H9 (cell line): ENCODE measurements at regions not wholly inside any gene's neighbourhood (a gene's known extent, or its start where the extent isn't known, plus 50 kb on each side); places are given as distances from the start of the nearest gene placed in this dataset.

Source experiments
- DNase-seq: peaks from one replicate; pipeline ENCODE4 v3.0.0-alpha.2; 2017
- H2AFZ ChIP-seq: one replicate; pipeline ENCODE4 v1.6.1; 2013; ENCODE audit warnings: mild to moderate bottlenecking, low read length, control low read depth, moderate library complexity
- H2AK5ac ChIP-seq: 2 replicates; pipeline ENCODE4 v1.6.1; 2013; ENCODE audit warnings: low read length, control low read depth, mixed read lengths; ENCODE audit not compliant: insufficient read length
- H2BK120ac ChIP-seq: one replicate; pipeline ENCODE4 v1.6.1; 2013; ENCODE audit warnings: low read depth, mild to moderate bottlenecking, low read length, control low read depth, inconsistent platforms; ENCODE audit not compliant: poor library complexity, severe bottlenecking
- H2BK12ac ChIP-seq: 2 replicates; pipeline ENCODE4 v1.6.1; 2013; ENCODE audit warnings: low read length, control low read depth, mixed read lengths, low read depth; ENCODE audit not compliant: insufficient read length
- H2BK15ac ChIP-seq: 2 replicates; pipeline ENCODE4 v1.6.1; 2013; ENCODE audit warnings: low read depth, low read length, control low read depth
- H2BK20ac ChIP-seq: one replicate; pipeline ENCODE4 v1.6.1; 2013; ENCODE audit warnings: low read depth, mild to moderate bottlenecking, low read length, control low read depth, inconsistent platforms; ENCODE audit not compliant: poor library complexity, severe bottlenecking
- H2BK5ac ChIP-seq: 2 replicates; pipeline ENCODE4 v1.6.1; 2013; ENCODE audit warnings: low read length, control low read depth, mixed read lengths; ENCODE audit not compliant: insufficient read length
- H3K14ac ChIP-seq: 2 replicates; pipeline ENCODE4 v1.6.1; 2013; ENCODE audit warnings: low read length, control low read depth; ENCODE audit not compliant: insufficient read depth
- H3K18ac ChIP-seq: 2 replicates; pipeline ENCODE4 v1.6.1; 2013; ENCODE audit warnings: low read depth, mild to moderate bottlenecking, mixed read lengths, low read length, control low read depth; ENCODE audit not compliant: insufficient read length
- H3K23ac ChIP-seq: 2 replicates; pipeline ENCODE4 v1.6.1; 2013; ENCODE audit warnings: low read length, control low read depth, mixed read lengths, low read depth; ENCODE audit not compliant: insufficient read length
- H3K23me2 ChIP-seq: 2 replicates; pipeline ENCODE4 v1.6.1; 2013; ENCODE audit warnings: low read depth, mild to moderate bottlenecking, mixed read lengths, low read length, control low read depth; ENCODE audit not compliant: insufficient read length, poor library complexity, severe bottlenecking
- H3K27ac ChIP-seq: 2 replicates; pipeline ENCODE4 v1.5.1; 2013; ENCODE audit warnings: low read length, control low read depth, mixed read lengths, low read depth; ENCODE audit not compliant: insufficient read length
- H3K27me3 ChIP-seq: 2 replicates; pipeline ENCODE4 v1.6.1; 2013; ENCODE audit warnings: low read length, control low read depth, inconsistent platforms; ENCODE audit not compliant: insufficient read depth
- H3K4ac ChIP-seq: 2 replicates; pipeline ENCODE4 v1.6.1; 2013; ENCODE audit warnings: low read depth, mild to moderate bottlenecking, control low read depth, inconsistent platforms, low read length, moderate library complexity
- H3K4me1 ChIP-seq: 2 replicates; pipeline ENCODE4 v1.6.1; 2013; ENCODE audit warnings: low read length, control low read depth, inconsistent platforms; ENCODE audit not compliant: insufficient read depth
- H3K4me2 ChIP-seq: 2 replicates; pipeline ENCODE4 v1.6.1; 2013; ENCODE audit warnings: low read length, control low read depth, mixed read lengths; ENCODE audit not compliant: insufficient read length, insufficient read depth
- H3K56ac ChIP-seq: 2 replicates; pipeline ENCODE4 v1.6.1; 2013; ENCODE audit warnings: low read depth, mild to moderate bottlenecking, mixed read lengths, low read length, control low read depth; ENCODE audit not compliant: insufficient read length
- H3K79me1 ChIP-seq: 2 replicates; pipeline ENCODE4 v1.6.1; 2013; ENCODE audit warnings: low read depth, mild to moderate bottlenecking, moderate library complexity, low read length, control low read depth, inconsistent platforms; ENCODE audit not compliant: insufficient read depth, poor library complexity, severe bottlenecking
- H3K79me2 ChIP-seq: 2 replicates; pipeline ENCODE4 v1.6.1; 2013; ENCODE audit warnings: low read length, control low read depth, inconsistent platforms; ENCODE audit not compliant: insufficient read depth
- H3K9ac ChIP-seq: 2 replicates; pipeline ENCODE4 v1.6.1; 2013; ENCODE audit warnings: low read length, control low read depth, mixed read lengths; ENCODE audit not compliant: insufficient read length; ENCODE audit errors: extremely low read depth
- H3K9me3 ChIP-seq: one replicate; pipeline ENCODE4 v1.6.1; 2013; ENCODE audit warnings: low read depth, low read length, inconsistent platforms; ENCODE audit not compliant: control insufficient read depth
- H3T11ph ChIP-seq: one replicate; pipeline ENCODE4 v1.6.1; 2013; ENCODE audit warnings: mild to moderate bottlenecking, low read length, control low read depth, inconsistent platforms
- H4K20me1 ChIP-seq: one replicate; pipeline ENCODE4 v1.6.1; 2013; ENCODE audit not compliant: control insufficient read depth, insufficient read length, insufficient read depth
- H4K5ac ChIP-seq: 2 replicates; pipeline ENCODE4 v1.6.1; 2013; ENCODE audit warnings: low read depth, mild to moderate bottlenecking, mixed read lengths, low read length, control low read depth; ENCODE audit not compliant: insufficient read length
- H4K8ac ChIP-seq: replicated peaks from 2 replicates; pipeline ENCODE4 v1.6.1; 2013; ENCODE audit warnings: low read length, control low read depth, mixed read lengths, low read depth; ENCODE audit not compliant: insufficient read length
- H4K91ac ChIP-seq: 2 replicates; pipeline ENCODE4 v1.6.1; 2013; ENCODE audit warnings: low read depth, mild to moderate bottlenecking, moderate library complexity, mixed read lengths, low read length, control low read depth; ENCODE audit not compliant: insufficient read length
- H3K27ac Mint-ChIP-seq, 3 experiments: 2 replicates in 2 of 3; 3 replicates in 1 of 3; pipeline ENCODE4 v1.8.0; 2020 to 2021; ENCODE audit warnings: mixed read lengths in 3 of 3, mild to moderate bottlenecking in 1 of 3, moderate library complexity in 1 of 3
- H3K27me3 Mint-ChIP-seq: 2 replicates; pipeline ENCODE4 v1.8.0; 2021; ENCODE audit warnings: low read depth, mild to moderate bottlenecking, moderate library complexity, mixed read lengths
- H3K36me3 Mint-ChIP-seq, 3 experiments: 2 replicates in 2 of 3; 3 replicates in 1 of 3; pipeline ENCODE4 v1.8.0; 2020 to 2021; ENCODE audit warnings: low read depth in 3 of 3, mixed read lengths in 3 of 3; ENCODE audit not compliant: insufficient read depth in 1 of 3
- H3K4me1 Mint-ChIP-seq, 2 experiments: 2 replicates each; pipeline ENCODE4 v1.8.0; 2020; ENCODE audit warnings: mixed read lengths in 2 of 2
- H3K4me3 Mint-ChIP-seq, 2 experiments: 2 replicates in 1 of 2; 3 replicates in 1 of 2; pipeline ENCODE4 v1.8.0; 2020 to 2021; ENCODE audit warnings: mild to moderate bottlenecking in 2 of 2, mixed read lengths in 2 of 2, moderate library complexity in 1 of 2
- H3K9me3 Mint-ChIP-seq, 2 experiments: 2 replicates in 1 of 2; 3 replicates in 1 of 2; pipeline ENCODE4 v1.8.0; 2020; ENCODE audit warnings: mild to moderate bottlenecking in 2 of 2, mixed read lengths in 2 of 2, moderate library complexity in 1 of 2
- TF ChIP-seq, protein P1 (sequence below): fragments of 200-600 bp; sonication (generic); conservative IDR thresholded peaks from 3 replicates; pipeline ENCODE4 v1.8.0; 2021; ENCODE audit warnings: antibody characterized with exemption, mild to moderate bottlenecking

DNA sequence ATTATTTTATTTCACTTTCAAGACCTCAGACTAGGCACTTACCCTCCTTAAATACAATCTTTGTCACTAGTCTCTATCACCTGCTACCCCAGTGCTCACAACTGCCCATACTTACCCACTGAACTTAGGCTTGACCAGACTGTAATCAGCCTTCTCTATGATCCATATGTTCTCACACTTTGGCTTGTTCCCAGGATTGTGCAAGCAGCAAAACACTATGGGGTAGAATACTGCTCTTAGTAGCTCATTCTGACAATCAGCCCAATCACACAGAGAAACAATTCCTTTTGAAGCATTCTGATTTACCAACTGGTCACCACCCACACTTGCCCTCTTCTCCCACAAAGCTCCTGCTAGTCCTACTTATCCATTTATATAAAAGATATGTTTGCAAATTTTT lies 878.3 kb downstream of the FSTL5 start:
- Histone ChIP-seq H3K56ac (no peak overlapping the region), H2AFZ (no peak overlapping the region), H2BK20ac (no peak overlapping the region), H2BK12ac (no peak overlapping the region), H4K5ac (no peak overlapping the region), H3K4ac (no peak overlapping the region), H3K9ac (no peak overlapping the region), H3K9me3 (no peaks in the 10 kb centered on the region), H3K4me1 (no peaks in the 10 kb centered on the region), H4K8ac (no peak overlapping the region), H3K27ac (no peak overlapping the region), H2BK120ac (no peak overlapping the region), H2BK15ac (no peak overlapping the region), H3K79me2 (no peaks in the 10 kb centered on the region), H4K20me1 (no peaks in the 10 kb centered on the region), H3K14ac (no peak overlapping the region), H3K23me2 (no peaks in the 10 kb centered on the region), H3K4me2 (no peak overlapping the region), H3K79me1 (no peaks in the 10 kb centered on the region), H3K23ac (no peak overlapping the region), H4K91ac (no peak overlapping the region), H3K27me3 (no peaks in the 10 kb centered on the region), H3T11ph (no peak overlapping the region), H2BK5ac (no peak overlapping the region), H2AK5ac (no peak overlapping the region), H3K18ac (no peak overlapping the region)
- no peaks in the 10 kb centered on the region for H3K4me1 Mint-ChIP-seq
- H3K27ac Mint-ChIP-seq = no peak overlapping the region; a peak in 1 of 7 replicates
- DNase-seq = no peak
- no peak overlapping the region for H3K4me3 Mint-ChIP-seq
- H3K27me3 Mint-ChIP-seq = no peaks in the 10 kb centered on the region
- peaks cover 2 to 12% (median 2%) of the 10 kb centered on the region in 3 experiments; a peak in 3 of 7 replicates for H3K36me3 Mint-ChIP-seq
- H3K9me3 Mint-ChIP-seq = peaks cover 7 to 16% of the 10 kb centered on the region in 2 experiments; a peak in 4 of 5 replicates
- TF ChIP-seq, protein P1, sequence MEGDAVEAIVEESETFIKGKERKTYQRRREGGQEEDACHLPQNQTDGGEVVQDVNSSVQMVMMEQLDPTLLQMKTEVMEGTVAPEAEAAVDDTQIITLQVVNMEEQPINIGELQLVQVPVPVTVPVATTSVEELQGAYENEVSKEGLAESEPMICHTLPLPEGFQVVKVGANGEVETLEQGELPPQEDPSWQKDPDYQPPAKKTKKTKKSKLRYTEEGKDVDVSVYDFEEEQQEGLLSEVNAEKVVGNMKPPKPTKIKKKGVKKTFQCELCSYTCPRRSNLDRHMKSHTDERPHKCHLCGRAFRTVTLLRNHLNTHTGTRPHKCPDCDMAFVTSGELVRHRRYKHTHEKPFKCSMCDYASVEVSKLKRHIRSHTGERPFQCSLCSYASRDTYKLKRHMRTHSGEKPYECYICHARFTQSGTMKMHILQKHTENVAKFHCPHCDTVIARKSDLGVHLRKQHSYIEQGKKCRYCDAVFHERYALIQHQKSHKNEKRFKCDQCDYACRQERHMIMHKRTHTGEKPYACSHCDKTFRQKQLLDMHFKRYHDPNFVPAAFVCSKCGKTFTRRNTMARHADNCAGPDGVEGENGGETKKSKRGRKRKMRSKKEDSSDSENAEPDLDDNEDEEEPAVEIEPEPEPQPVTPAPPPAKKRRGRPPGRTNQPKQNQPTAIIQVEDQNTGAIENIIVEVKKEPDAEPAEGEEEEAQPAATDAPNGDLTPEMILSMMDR = no peak
